ENCODE measurements at regions not wholly inside any gene's neighbourhood (a gene's known extent, or its start where the extent isn't known, plus 50 kb on each side); places are given as distances from the start of the nearest gene placed in this dataset.

DNA sequence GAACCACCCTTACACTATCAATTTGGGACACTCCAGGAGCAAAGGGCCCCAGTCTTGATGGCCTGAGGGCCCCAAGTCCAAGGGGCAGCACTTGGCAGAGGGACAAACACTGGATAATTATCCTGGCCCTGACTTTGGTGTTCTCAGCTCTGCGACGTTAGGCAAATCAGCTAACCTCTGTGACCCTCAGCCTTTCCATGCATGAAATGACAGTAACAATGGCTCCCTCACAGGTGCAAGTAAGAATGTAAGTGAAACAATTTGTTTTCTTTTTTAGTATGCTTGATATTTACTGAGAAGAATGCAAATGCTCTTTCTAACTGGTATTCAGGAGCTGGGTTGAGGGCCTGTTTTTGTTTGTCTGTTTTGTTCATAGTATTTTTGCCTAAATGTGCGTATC is 61.6 kb upstream of the PRDX6 start:
- no peaks in the 10 kb centered on the region for H3K27me3 ChIP-seq (ENCODE audit: insufficient read depth, low read depth)
- no peak overlapping the region for H3K27ac ChIP-seq
- no peaks in the 10 kb centered on the region; the same call in 1 of the 2 replicates for H4K20me1 ChIP-seq (ENCODE audit: insufficient read depth)
- H3K79me2 ChIP-seq (ENCODE audit: insufficient read depth, low read depth) = no peaks in the 10 kb centered on the region
- no peak overlapping the region for H3K4me3 ChIP-seq (IDR thresholded peaks at IDR 0.05; ENCODE audit: insufficient read depth, low read depth, low read length)
- H2AFZ ChIP-seq (ENCODE audit: low read depth) = no peak overlapping the region
- no peaks in the 10 kb centered on the region for H3K36me3 ChIP-seq (ENCODE audit: insufficient read depth)
- no peak for TF ChIP-seq CTCF (conservative IDR thresholded peaks at IDR 0.05; ENCODE audit: low read depth, low read length)
- peaks cover 19% of the 10 kb centered on the region for H3K4me1 ChIP-seq (ENCODE audit: low read depth, poor library complexity, severe bottlenecking)
- no peak overlapping the region for H3K9ac ChIP-seq
- no peak overlapping the region for H3K4me2 ChIP-seq

DNA sequence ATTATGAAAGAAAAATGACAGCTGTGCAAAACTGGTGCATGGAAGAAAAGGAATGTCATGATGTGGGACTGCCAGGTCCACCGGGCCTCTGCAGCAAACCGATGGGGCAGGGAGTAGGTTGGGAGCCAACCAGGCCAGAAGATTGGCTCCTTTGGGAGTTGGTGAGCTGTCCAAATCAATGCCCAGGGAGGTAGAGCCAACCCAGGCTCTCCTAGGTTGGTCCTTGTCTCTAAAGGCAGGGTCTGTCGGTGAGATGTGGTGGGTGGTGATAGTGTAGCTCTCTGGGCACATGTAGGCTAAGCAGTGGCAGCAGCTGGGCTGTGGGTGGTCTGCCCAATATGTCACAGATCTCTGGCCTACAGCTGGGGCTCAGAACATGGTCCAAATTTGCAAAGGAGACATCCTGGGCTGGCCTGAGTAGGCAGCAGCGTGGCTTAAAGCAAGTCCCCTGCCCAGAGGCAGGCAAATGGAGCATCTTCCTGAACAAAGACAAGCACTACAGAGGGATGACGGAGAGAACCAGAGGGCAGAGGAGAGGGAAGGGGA is 61.2 kb upstream of the PRDX6 start:
- H3K27ac ChIP-seq = no peak overlapping the region
- H3K4me1 ChIP-seq (ENCODE audit: low read depth, poor library complexity, severe bottlenecking) = peaks cover 23% of the 10 kb centered on the region
- H3K36me3 ChIP-seq (ENCODE audit: insufficient read depth) = no peaks in the 10 kb centered on the region
- H3K27me3 ChIP-seq (ENCODE audit: insufficient read depth, low read depth) = no peaks in the 10 kb centered on the region
- H2AFZ ChIP-seq (ENCODE audit: low read depth) = no peak overlapping the region
- H3K4me3 ChIP-seq (IDR thresholded peaks at IDR 0.05; ENCODE audit: insufficient read depth, low read depth, low read length) = no peak overlapping the region
- no peaks in the 10 kb centered on the region; the same call in 1 of the 2 replicates for H4K20me1 ChIP-seq (ENCODE audit: insufficient read depth)
- H3K9ac ChIP-seq = no peak overlapping the region
- H3K79me2 ChIP-seq (ENCODE audit: insufficient read depth, low read depth) = no peaks in the 10 kb centered on the region
- no peak overlapping the region for H3K4me2 ChIP-seq
- no peak for TF ChIP-seq CTCF (conservative IDR thresholded peaks at IDR 0.05; ENCODE audit: low read depth, low read length)

GRCh38 chr1:173417563-173417962 is 59.6 kb upstream of the PRDX6 start:
- Histone ChIP-seq H3K4me3 (IDR thresholded peaks at IDR 0.05; ENCODE audit: insufficient read depth, low read depth, low read length) (no peak overlapping the region), H3K4me2 (no peak overlapping the region), H2AFZ (ENCODE audit: low read depth) (no peak overlapping the region), H3K9ac (no peak overlapping the region), H3K4me1 (ENCODE audit: low read depth, poor library complexity, severe bottlenecking) (peaks cover 23% of the 10 kb centered on the region), H3K27me3 (ENCODE audit: insufficient read depth, low read depth) (no peaks in the 10 kb centered on the region), H3K79me2 (ENCODE audit: insufficient read depth, low read depth) (no peaks in the 10 kb centered on the region), H3K36me3 (ENCODE audit: insufficient read depth) (no peaks in the 10 kb centered on the region), H4K20me1 (ENCODE audit: insufficient read depth) (no peaks in the 10 kb centered on the region; the same call in 1 of the 2 replicates), H3K27ac (no peak overlapping the region)
- TF ChIP-seq CTCF (conservative IDR thresholded peaks at IDR 0.05; ENCODE audit: low read depth, low read length) = no peak

GRCh38 chr1:173418107-173418985 is 58.8 kb upstream of the PRDX6 start:
- no peak overlapping the region for H2AFZ ChIP-seq (ENCODE audit: low read depth)
- no peak overlapping the region for H3K27ac ChIP-seq
- H3K36me3 ChIP-seq (ENCODE audit: insufficient read depth) = no peaks in the 10 kb centered on the region
- H3K4me1 ChIP-seq (ENCODE audit: low read depth, poor library complexity, severe bottlenecking) = peaks cover 23% of the 10 kb centered on the region
- no peak overlapping the region for H3K4me3 ChIP-seq (IDR thresholded peaks at IDR 0.05; ENCODE audit: insufficient read depth, low read depth, low read length)
- H3K79me2 ChIP-seq (ENCODE audit: insufficient read depth, low read depth) = no peaks in the 10 kb centered on the region
- H3K9ac ChIP-seq = no peak overlapping the region
- H3K27me3 ChIP-seq (ENCODE audit: insufficient read depth, low read depth) = no peaks in the 10 kb centered on the region
- TF ChIP-seq CTCF (conservative IDR thresholded peaks at IDR 0.05; ENCODE audit: low read depth, low read length) = no peak
- no peaks in the 10 kb centered on the region; the same call in 1 of the 2 replicates for H4K20me1 ChIP-seq (ENCODE audit: insufficient read depth)
- H3K4me2 ChIP-seq = peak overlapping the region; percentile 25; the same call in 1 of the 2 replicates
